ENCODE measurements at regions not wholly inside any gene's neighbourhood (a gene's known extent, or its start where the extent isn't known, plus 50 kb on each side); places are given as distances from the start of the nearest gene placed in this dataset.
"Not testable (repeated sequence)": the region's sequence is repeated elsewhere in the genome, so short reads cannot be mapped to it uniquely, and the experiment has no call there.

DNA sequence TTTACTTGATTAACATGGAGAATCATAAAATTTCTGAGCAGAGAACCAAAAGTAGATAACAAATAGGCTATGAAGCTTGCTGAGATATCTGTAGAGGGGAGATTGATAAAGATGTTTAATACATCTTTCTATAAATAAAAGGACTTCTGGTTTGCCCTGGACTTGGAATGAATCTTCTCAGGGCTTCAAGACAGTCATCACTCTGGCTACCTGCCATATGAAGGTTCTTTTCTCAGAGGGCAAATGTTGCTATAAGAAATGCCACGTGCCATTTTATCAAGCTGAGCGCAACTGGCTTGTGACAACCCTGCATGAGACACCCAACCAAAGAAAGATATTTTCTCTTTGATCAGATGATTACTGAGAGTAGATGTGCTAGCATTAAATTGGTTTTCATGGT, 192.5 kb downstream of the WNT5A start:
- DNase-seq = no peak

GRCh38 chr3:55292360-55292759, 194.7 kb downstream of the WNT5A start:
- no peak for DNase-seq

GRCh38 chr3:55288657-55289056, 198.4 kb downstream of the WNT5A start:
- no peak for DNase-seq

- DNase-seq = no peak
Measured at GRCh38 chr3:55286693-55287092, 200.4 kb downstream of the WNT5A start.

DNA sequence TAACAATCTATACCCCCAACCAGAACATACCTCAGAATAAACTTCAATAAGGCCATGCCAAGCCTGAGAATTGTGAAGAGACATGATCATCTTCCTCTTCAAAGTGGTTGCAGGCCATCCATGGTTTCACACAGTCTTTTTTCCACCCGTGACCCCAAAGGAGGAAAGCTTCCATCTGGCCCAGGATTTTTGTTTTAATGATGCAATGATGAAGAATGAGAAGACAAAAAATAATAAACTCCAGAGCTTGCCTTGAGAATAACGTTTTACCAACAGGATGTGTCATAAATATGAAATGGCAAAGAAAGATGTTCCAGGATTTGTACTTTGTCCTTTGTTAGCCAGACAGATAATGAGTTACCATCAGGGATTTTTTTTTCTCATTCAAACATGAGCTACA, 201.9 kb downstream of the WNT5A start:
- DNase-seq = no peak

DNA sequence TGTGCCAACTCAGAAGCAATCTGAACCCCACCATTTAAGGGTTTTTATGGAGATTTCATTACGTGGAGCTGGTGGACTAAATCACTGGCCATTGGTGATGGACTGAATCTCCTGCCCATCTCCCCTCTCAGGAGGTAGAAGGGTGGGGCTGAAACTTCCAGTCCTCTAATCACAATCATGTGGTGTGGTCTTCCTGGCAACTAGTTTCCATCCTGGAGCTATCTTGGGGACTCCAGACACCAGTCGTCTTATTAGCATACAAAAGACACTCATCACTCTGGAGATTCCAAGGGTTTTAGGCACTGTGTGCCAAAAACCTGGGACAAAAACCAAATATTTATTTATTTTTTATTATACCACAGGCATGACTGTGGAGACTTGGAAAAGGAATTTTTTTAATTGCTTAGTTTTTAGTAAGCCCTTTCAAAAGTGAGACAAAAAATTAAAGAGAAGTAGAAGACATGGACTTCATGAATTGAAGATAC, 203.6 kb downstream of the WNT5A start:
- DNase-seq = no peak

GRCh38 chr3:55282994-55283393, 204.1 kb downstream of the WNT5A start:
- no peak for DNase-seq

GRCh38 chr3:55272031-55272645, 215.0 kb downstream of the WNT5A start:
- no peak for DNase-seq

DNA sequence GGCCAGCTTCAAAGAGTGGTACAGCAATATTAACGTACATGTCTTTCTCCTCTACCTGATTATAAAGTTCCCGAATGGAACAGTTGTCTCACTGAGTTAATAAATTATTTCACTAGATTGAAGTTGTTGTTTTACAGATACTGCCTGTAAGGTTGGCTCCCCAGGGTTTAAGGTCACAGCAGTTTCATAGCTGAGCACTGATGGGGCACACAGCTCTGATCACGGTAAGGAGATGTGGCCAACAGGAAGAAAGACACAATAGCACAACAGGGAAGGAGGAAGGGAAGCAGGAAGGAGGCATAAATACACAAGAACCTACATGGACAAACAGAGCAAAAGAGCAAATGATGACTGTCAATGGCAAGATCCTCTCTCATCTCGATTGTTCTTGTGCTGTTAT, 215.6 kb downstream of the WNT5A start:
- DNase-seq = no peak

- DNase-seq = no peak
Measured at GRCh38 chr3:55270976-55271375, 216.1 kb downstream of the WNT5A start.

- no peak for DNase-seq
Measured at GRCh38 chr3:55269636-55270035, 217.5 kb downstream of the WNT5A start.

GRCh38 chr3:55269096-55269495, 218.0 kb downstream of the WNT5A start:
- DNase-seq = no peak

DNA sequence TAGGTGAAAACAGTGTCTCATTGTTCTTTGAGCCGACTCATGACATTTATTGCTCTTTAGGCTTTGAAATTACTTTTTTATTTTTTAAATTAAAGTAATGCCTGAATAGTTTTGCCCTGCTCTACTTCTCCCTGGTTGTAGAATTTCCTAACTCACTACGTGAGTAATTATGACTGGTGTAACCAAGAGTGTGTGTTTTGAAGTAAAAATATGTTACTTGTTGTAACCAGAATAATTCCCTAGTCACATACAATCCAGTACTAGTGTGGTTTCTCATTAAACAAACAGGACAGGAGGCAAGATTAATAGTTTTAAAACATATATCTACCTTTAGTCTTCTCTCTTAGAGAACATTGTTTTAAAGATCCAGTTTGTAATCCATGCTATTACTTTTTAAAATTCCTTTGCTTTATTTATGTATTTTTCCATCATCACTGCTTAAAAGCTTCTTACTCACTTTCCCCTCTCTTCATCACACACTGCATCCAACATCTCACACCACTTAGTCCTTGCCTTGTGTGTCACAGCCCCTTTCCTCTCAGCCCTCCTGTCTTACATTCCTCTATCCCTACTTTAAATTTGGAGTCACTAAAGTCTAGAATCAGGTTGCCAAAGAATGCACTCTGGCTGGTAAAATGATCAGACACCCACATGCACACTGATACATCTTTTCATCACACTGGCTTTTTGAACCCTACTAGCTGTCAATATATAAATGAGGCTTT, 219.7 kb downstream of the WNT5A start:
- DNase-seq = no peak

DNA sequence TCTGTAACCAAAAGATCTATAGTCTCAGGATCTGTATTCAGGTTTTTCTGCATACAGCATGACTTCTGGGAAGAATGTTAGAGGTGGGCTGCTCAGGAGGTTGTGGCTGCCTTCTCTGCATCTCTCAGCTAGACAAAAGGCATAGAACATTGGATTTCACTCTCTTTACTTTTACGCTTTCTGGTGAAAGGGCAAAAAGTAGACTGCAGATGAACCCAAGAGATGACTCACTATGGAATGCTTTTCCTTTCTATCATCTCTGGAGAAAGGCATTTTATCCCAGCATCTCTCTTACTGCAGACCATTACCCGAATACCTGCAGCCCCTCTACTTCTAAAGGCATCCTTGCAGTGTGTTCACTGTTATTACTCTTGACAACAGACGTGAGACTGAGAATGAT, 222.2 kb downstream of the WNT5A start:
- DNase-seq = no peak

DNA sequence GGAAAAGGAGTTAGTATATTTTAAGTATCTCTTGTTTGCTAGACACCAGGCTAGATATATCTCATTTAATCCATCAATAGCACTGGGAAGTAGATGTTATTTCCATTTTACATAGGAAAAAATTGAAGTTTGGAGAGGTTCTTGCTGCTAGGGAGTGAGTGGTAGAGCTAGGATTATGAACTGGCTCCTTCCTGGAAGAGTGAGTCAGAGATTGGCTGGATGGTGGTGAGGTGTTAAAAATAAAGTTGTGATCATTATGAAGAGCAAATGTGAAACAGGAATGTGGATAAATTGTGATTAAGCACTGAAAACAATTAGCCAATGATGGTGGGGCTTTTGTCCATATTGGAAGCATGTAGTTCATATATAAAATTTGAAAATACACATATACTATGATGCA, 234.2 kb downstream of the WNT5A start:
- DNase-seq = no peak

- DNase-seq = not testable (repeated sequence)
Measured at GRCh38 chr3:55249156-55249555, 237.9 kb downstream of the WNT5A start.

GRCh38 chr3:55247666-55248065, 239.4 kb downstream of the WNT5A start:
- DNase-seq = no peak

DNA sequence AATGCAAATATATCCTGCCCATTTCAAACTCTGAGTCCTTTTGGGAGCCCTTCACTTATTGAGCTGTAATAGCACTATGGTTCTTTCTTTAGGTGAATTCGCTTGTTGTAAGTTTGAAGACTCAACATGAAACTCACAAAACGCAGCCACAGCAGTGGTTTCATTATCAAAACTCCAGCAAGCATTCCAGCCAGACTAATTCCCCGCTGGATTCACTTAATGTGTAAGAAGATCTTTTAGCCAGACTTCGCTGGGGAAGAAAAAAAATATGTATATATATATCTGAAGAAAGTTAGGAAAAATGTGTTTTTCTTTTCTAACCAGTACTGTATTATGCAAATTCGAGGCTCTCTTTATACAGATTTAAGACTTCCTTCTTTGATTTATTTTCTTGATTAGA, 241.1 kb downstream of the WNT5A start:
- DNase-seq = no peak

DNA sequence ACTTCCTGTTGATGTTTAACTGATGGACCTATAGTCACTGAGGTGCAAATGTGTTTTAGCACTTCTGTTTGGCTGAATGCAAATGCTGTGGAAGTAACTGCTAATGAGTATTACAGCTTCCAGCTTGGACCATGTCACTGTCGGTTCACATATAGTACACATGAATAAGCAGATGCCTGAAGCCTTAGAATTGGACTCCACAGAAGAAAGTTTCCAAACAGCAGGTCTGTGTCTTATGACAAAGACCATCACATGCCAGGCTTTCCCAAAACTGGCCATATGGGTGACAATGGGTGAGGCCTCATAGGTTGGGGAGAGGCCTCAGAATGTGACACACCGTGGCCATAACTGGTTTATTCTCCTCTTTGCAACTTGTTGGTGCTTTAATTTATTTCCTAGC, 241.8 kb downstream of the WNT5A start:
- no peak for DNase-seq

DNA sequence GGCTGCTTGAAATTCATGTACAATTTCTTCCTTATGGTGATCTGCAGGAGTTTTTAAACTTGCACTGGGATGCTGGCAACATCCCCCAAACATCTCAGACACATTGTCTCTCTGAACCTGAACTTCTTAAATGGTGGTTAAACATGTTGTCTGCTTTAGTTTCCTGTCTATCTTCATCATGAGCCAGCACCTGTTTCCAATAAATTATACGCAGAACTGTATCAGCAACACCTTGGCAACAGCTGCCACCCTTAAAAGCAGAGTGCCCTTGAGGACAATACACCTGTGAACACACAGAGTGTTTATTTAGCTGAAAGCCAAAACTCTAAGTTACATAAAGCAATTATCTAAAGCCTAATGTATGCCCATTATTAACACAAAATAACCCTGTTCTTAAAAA, 242.9 kb downstream of the WNT5A start:
- DNase-seq = no peak

DNA sequence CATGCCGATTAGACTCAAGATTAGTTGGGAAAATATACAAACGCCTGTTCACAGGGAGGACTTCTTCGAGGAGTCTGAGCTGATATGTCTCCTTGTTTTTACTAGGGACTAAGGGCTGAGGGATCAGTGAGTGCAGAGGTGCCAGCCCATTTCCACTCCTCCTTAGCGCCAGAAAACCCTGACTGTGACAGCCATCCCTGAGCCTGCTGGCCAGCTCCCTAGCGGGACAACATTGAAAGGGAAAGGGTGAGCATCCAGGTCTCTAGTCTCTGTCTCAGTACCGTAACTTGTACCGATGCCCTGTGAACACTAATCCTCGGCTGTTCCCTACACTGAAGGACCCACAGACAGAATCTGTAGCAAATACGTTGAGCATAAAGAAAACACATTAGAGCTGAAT, 243.4 kb downstream of the WNT5A start:
- DNase-seq = no peak

DNA sequence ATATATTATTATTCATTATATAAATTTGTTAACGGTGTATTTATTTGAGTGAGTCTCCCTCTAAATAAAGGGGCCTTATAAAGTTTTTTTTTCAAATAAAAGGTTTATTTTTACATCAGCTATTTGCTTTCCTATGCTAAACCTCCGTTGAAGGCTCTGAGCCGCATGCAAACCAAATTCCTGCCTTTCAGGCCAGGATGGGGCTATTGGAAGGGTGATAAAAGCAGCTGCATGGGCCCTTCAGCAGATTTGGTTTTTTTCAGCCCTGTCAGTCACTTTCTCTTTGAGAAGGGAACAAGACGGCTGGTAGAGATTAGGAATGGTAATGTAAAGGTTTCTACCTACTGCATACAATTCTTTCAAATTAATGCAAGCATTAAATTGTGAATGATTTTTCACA, 244.2 kb downstream of the WNT5A start:
- no peak for DNase-seq

DNA sequence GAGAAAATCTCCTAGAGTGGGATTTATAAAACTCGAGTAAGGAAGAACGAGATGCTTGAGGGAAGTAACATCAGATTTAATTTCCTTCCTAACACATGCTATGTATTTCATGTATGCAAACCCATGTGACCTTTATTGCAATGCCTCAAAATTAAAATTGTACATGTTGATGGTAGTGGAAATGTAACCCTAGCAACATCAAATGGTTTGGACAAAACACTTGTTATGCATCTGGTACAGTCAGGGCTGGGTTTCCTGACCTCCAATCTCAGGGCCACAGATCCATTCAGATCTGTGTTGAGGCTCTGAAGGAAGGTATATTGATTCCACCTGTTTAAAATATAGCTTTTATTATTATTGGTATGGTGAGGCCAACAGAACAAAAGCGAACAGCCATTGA, 246.0 kb downstream of the WNT5A start:
- no peak for DNase-seq

DNA sequence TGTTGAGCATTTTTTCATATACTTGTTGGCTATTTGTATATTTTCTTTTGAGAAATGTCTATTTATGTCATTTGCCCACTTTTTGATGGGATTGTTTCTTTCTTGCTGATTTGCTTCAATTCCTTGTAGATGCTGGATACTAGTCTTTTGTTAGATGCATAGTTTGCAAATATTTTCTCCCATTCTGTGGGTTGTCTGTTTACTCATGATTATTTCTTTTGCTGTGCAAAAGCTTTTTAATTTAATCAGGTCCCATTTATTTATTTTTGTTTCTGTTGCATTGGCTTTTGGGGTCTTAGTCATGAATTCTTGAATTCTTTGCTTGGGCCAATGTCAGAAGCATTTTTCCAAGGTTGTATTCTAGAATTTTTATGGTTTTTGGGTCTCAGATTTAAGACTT, 251.7 kb downstream of the WNT5A start:
- DNase-seq = no peak

DNA sequence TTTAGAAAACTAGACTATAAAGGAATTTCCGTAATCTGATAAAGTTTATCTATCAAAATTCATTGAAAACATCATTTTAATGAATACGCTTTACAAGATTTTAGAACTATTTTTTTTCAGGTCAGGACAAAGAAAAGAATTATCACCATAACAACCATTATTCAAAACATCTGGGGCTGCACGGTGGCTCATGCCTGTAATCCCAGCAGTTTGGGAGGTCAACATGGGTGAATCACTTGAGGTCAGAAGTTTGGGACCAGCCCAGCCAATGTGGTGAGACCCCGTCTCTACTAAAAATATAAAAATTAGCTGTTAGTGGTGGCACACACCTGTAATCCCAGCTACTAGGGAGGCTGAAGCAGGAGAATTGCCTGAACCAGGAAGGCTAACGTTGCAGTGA, 260.4 kb downstream of the WNT5A start:
- DNase-seq = no peak

Measured in dermis blood vessel endothelial cell (primary cell).